Mesothelial cell of epicardium (in vitro differentiated cells): ENCODE measurements at regions not wholly inside any gene's neighbourhood (a gene's known extent, or its start where the extent isn't known, plus 50 kb on each side); places are given as distances from the start of the nearest gene placed in this dataset.

Source experiments
- DNase-seq, 2 experiments: peaks; one replicate each; pipeline ENCODE4 v3.0.0; 2021; ENCODE audit warnings: low spot score in 2 of 2; ENCODE audit not compliant: unreplicated experiment in 2 of 2
- H3K27ac Mint-ChIP-seq: 2 replicates; pipeline ENCODE4 v1.8.0; 2021; ENCODE audit warnings: mixed read lengths
- H3K27me3 Mint-ChIP-seq: 2 replicates; pipeline ENCODE4 v1.8.0; 2021; ENCODE audit warnings: low read depth, mixed read lengths
- H3K36me3 Mint-ChIP-seq: 2 replicates; pipeline ENCODE4 v1.8.0; 2021; ENCODE audit warnings: mixed read lengths
- H3K4me1 Mint-ChIP-seq: 2 replicates; pipeline ENCODE4 v1.8.0; 2021; ENCODE audit warnings: mixed read lengths
- H3K4me3 Mint-ChIP-seq: 2 replicates; pipeline ENCODE4 v1.8.0; 2021; ENCODE audit warnings: mild to moderate bottlenecking, moderate library complexity, mixed read lengths
- H3K9me3 Mint-ChIP-seq: 2 replicates; pipeline ENCODE4 v1.8.0; 2021; ENCODE audit warnings: mixed read lengths
- CTCF ChIP-seq: fragments of 200-600 bp; sonication (generic); IDR thresholded peaks from one replicate; pipeline ENCODE4 v1.5.0; 2021; ENCODE audit warnings: antibody characterized with exemption; ENCODE audit not compliant: unreplicated experiment

- no peak overlapping the region for H3K27ac Mint-ChIP-seq
- H3K9me3 Mint-ChIP-seq, result peaks cover 20% of the 10 kb centered on the region
- peaks cover 4% of the 10 kb centered on the region for H3K36me3 Mint-ChIP-seq
- no peak for TF ChIP-seq CTCF
- DNase-seq, result no peak
- no peak overlapping the region for H3K4me3 Mint-ChIP-seq
- no peaks in the 10 kb centered on the region for H3K4me1 Mint-ChIP-seq
- H3K27me3 Mint-ChIP-seq, result no peaks in the 10 kb centered on the region
Observed at GRCh38 chr5:89916131-89916530, 493.4 kb downstream of the CETN3 start.

DNA sequence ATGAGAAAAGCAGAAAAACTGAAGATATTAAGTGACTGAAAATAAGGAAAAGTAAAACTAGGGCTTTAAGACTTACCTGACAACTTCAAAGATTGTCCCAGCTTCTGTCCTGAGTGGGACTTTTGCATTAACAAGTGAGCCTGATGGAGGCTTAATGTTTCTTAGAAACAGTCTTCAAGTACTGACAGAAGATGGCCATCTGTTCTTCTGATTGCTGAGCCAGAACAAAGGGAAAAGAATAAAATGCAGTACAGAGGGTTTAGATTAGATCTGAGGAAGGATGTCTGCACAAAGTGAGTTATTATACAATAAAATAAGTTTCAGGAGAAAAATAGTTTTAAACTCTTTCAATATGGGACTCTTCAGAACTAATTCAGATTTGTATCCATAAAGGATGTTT lies 500.7 kb downstream of the CETN3 start:
- H3K4me3 Mint-ChIP-seq, result no peak overlapping the region
- peaks cover 2% of the 10 kb centered on the region for H3K36me3 Mint-ChIP-seq
- no peak overlapping the region for H3K27ac Mint-ChIP-seq
- DNase-seq, result no peak
- H3K27me3 Mint-ChIP-seq, result no peaks in the 10 kb centered on the region
- peaks cover 14% of the 10 kb centered on the region for H3K9me3 Mint-ChIP-seq
- no peaks in the 10 kb centered on the region for H3K4me1 Mint-ChIP-seq
- TF ChIP-seq CTCF, result no peak

DNA sequence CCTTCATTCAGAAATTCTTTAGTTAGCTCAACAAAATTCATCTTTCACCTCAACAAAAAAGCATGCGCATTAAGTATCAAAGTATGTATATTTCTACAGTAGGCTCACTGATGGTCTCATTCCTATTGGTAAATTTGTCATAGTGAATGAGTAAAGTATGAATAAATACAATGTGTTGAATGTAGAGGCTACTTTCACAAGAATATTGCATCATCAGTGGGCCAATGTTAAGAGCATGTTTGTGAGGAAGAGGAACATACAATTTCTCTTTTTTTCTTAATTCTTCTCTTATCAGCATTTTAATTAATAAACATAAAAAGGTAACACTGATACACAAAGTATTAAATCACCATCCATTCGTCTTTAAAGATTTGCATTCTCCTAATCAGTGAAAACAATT lies 505.1 kb downstream of the CETN3 start:
- Mint-ChIP-seq H3K4me3 (no peak overlapping the region), H3K9me3 (peaks cover 22% of the 10 kb centered on the region), H3K4me1 (no peaks in the 10 kb centered on the region), H3K36me3 (peaks cover 2% of the 10 kb centered on the region), H3K27ac (no peak overlapping the region), H3K27me3 (no peaks in the 10 kb centered on the region)
- no peak for TF ChIP-seq CTCF
- DNase-seq, result no peak

DNA sequence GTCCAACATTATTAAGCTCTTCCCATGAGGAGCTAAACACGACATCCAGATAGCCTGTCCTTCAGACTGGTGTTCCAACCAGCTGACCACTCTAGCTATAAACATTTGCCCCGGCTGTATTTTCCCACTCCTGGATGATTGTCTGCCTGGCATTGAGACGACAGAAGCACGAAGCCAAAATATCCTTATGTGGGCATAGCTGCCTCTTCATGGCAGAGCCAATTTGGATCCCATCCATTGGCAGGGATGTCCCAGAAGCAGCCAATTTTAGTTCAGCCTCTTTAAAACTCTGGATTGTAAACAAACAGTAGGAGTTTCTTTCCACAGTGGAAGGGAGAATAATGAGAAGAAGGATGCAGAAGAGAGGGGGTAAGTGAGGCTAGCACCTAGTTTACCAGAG lies 507.6 kb downstream of the CETN3 start:
- no peak for TF ChIP-seq CTCF
- Mint-ChIP-seq H3K4me3 (no peak overlapping the region), H3K9me3 (peaks cover 21% of the 10 kb centered on the region), H3K27me3 (no peaks in the 10 kb centered on the region), H3K27ac (no peak overlapping the region), H3K36me3 (peaks cover 2% of the 10 kb centered on the region), H3K4me1 (no peaks in the 10 kb centered on the region)
- no peak for DNase-seq

- Mint-ChIP-seq H3K36me3 (peaks cover 2% of the 10 kb centered on the region), H3K4me1 (no peaks in the 10 kb centered on the region), H3K9me3 (peaks cover 21% of the 10 kb centered on the region), H3K27me3 (no peaks in the 10 kb centered on the region), H3K27ac (no peak overlapping the region), H3K4me3 (no peak overlapping the region)
- no peak for TF ChIP-seq CTCF
- DNase-seq, result no peak
Observed at GRCh38 chr5:89901346-89901745, 508.2 kb downstream of the CETN3 start.

DNA sequence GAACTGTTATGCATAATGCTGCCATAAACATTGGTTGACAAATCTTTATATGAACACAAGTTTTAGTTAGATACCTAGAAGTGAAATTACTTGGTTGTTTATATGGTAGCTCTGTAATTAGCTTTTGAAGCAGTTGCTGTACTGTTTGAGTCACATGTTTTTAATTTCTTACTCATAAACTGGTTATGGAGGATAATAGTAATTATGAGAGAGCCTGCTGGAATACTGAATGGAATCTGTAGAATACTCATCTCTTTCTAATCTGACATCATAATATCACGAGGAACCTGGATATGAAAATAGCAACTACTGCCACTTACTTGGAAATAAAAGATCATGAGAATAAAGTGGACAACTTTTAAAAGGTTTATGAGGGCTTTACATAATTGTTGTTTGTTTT lies 509.2 kb downstream of the CETN3 start:
- Mint-ChIP-seq H3K4me3 (no peak overlapping the region), H3K4me1 (no peaks in the 10 kb centered on the region), H3K27me3 (no peaks in the 10 kb centered on the region), H3K9me3 (peaks cover 27% of the 10 kb centered on the region), H3K27ac (no peak overlapping the region), H3K36me3 (no peaks in the 10 kb centered on the region)
- no peak for DNase-seq
- no peak for TF ChIP-seq CTCF
